ENCODE measurements at regions not wholly inside any gene's neighbourhood (a gene's known extent, or its start where the extent isn't known, plus 50 kb on each side); places are given as distances from the start of the nearest gene placed in this dataset.

- DNase-seq: no peak
Observed at GRCh38 chr13:34654647-34655046, 287.4 kb upstream of the NBEA start.

GRCh38 chr13:34655554-34655953 lies 286.5 kb upstream of the NBEA start:
- no peak for DNase-seq

GRCh38 chr13:34657716-34658115 lies 284.4 kb upstream of the NBEA start:
- DNase-seq: no peak

GRCh38 chr13:34667286-34668218 lies 274.5 kb upstream of the NBEA start:
- DNase-seq: no peak

GRCh38 chr13:34671137-34671536 lies 270.9 kb upstream of the NBEA start:
- no peak for DNase-seq

- no peak for DNase-seq
Observed at GRCh38 chr13:34672631-34673030, 269.4 kb upstream of the NBEA start.

- DNase-seq: no peak
Observed at GRCh38 chr13:34675626-34676025, 266.4 kb upstream of the NBEA start.

- DNase-seq: no peak
Observed at GRCh38 chr13:34678154-34678553, 263.9 kb upstream of the NBEA start.

GRCh38 chr13:34681405-34681955 lies 260.6 kb upstream of the NBEA start:
- no peak for DNase-seq

GRCh38 chr13:34695063-34695462 lies 247.0 kb upstream of the NBEA start:
- DNase-seq: no peak

- no peak for DNase-seq
Observed at GRCh38 chr13:34696296-34696695, 245.8 kb upstream of the NBEA start.

GRCh38 chr13:34696741-34697140 lies 245.3 kb upstream of the NBEA start:
- DNase-seq: no peak

GRCh38 chr13:34698945-34699344 lies 243.1 kb upstream of the NBEA start:
- no peak for DNase-seq

GRCh38 chr13:34700155-34700554 lies 241.9 kb upstream of the NBEA start:
- DNase-seq: no peak

GRCh38 chr13:34701919-34702318 lies 240.2 kb upstream of the NBEA start:
- no peak for DNase-seq

- DNase-seq: no peak
Observed at GRCh38 chr13:34708566-34709313, 233.3 kb upstream of the NBEA start.

- peak; percentile 88 to 90 for DNase-seq
Observed at GRCh38 chr13:34719060-34719875, 222.8 kb upstream of the NBEA start.

- no peak for DNase-seq
Observed at GRCh38 chr13:34720618-34721017, 221.5 kb upstream of the NBEA start.

- no peak for DNase-seq
Observed at GRCh38 chr13:34721631-34722595, 220.2 kb upstream of the NBEA start.

GRCh38 chr13:34722922-34723321 lies 219.1 kb upstream of the NBEA start:
- DNase-seq: no peak

GRCh38 chr13:34730961-34731360 lies 211.1 kb upstream of the NBEA start:
- DNase-seq: no peak

GRCh38 chr13:34731486-34731885 lies 210.6 kb upstream of the NBEA start:
- DNase-seq: no peak

Measured in NCI-H1930 (cell line).